Keratinocyte (primary cell): ENCODE measurements at regions not wholly inside any gene's neighbourhood (a gene's known extent, or its start where the extent isn't known, plus 50 kb on each side); places are given as distances from the start of the nearest gene placed in this dataset.

Experiments used
- EZH2 ChIP-seq: IDR thresholded peaks from one replicate; pipeline ENCODE4 v1.6.1; 2012; ENCODE audit warnings: inconsistent platforms, mild to moderate bottlenecking, low read length, moderate library complexity
- TF ChIP-seq, protein P1 (sequence below), 3 experiments: IDR thresholded peaks in 1 of 3; conservative IDR thresholded peaks in 1 of 3; optimal IDR thresholded peaks in 1 of 3; 2 replicates in 2 of 3; 3 replicates in 1 of 3; pipeline versions ENCODE3 to v1.5.1; 2011; ENCODE audit warnings: low read length in 3 of 3, mild to moderate bottlenecking in 3 of 3, moderate library complexity in 2 of 3, control low read depth in 1 of 3, inconsistent platforms in 1 of 3; ENCODE audit not compliant: insufficient read depth in 2 of 3; ENCODE audit errors: extremely low read depth in 1 of 3

DNA sequence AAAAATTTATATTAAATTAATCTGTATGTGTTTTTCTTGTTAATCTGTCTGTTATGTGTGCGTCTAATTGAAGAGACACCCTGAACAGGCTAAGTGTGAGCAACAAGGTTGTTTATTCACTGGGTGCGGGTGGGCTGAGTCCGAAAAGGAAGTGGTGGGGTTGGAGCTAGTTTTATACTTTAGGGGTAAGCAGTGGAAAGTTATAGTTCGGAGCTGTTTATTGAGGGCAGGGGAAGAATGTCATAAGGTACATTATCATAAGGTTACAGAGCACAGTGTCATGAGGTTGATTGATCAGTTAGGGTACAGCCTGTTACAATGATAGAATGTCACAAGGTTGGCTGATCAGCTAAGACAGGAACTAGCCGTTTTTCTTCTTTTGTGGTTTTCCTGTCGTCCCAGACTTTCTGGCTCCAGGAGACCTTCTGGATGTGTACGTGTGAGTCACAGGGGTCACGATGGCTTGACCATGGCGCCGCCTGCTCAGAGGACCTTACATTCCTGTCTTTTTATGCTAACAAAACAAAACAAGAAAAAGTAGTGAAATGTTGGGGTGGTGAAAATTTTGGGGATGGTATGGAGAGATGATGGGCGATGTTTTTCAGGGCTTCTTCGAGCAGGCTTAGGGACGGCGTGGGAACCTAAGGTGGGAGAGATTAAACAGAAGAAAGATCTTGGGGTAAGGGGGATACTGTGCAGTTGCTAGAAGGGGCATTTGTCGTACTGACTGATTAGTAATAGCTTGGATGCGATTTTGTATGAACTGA lies 754.0 kb upstream of the ADGRB3 start:
- TF ChIP-seq, protein P1, sequence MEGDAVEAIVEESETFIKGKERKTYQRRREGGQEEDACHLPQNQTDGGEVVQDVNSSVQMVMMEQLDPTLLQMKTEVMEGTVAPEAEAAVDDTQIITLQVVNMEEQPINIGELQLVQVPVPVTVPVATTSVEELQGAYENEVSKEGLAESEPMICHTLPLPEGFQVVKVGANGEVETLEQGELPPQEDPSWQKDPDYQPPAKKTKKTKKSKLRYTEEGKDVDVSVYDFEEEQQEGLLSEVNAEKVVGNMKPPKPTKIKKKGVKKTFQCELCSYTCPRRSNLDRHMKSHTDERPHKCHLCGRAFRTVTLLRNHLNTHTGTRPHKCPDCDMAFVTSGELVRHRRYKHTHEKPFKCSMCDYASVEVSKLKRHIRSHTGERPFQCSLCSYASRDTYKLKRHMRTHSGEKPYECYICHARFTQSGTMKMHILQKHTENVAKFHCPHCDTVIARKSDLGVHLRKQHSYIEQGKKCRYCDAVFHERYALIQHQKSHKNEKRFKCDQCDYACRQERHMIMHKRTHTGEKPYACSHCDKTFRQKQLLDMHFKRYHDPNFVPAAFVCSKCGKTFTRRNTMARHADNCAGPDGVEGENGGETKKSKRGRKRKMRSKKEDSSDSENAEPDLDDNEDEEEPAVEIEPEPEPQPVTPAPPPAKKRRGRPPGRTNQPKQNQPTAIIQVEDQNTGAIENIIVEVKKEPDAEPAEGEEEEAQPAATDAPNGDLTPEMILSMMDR (optimal IDR thresholded peaks at IDR 0.05 in 1 of 3, IDR thresholded peaks at IDR 0.05 in 1 of 3, conservative IDR thresholded peaks at IDR 0.05 in 1 of 3; ENCODE audit: extremely low read depth in 1 of 3, insufficient read depth in 2 of 3, low read length in 3 of 3) = no peak
- TF ChIP-seq EZH2 = no peak
